GM23338 (cell line): ENCODE measurements at regions not wholly inside any gene's neighbourhood (a gene's known extent, or its start where the extent isn't known, plus 50 kb on each side); places are given as distances from the start of the nearest gene placed in this dataset.

Experiments used
- CREB1 ChIP-seq: fragments of 250-450 bp; sonication (Bioruptor Pico); IDR thresholded peaks from 2 replicates; pipeline ENCODE4 v1.5.0; 2020; ENCODE audit warnings: low read depth, mild to moderate bottlenecking, moderate library complexity
- CTCF ChIP-seq, 2 experiments: fragments of 200-600 bp in 1 of 2; sonication (generic) in 1 of 2; conservative IDR thresholded peaks; 2 replicates each; pipeline versions ENCODE4 v1.5.1 to v1.6.1; 2016 to 2017; ENCODE audit warnings: antibody characterized with exemption in 2 of 2, low read depth in 2 of 2, mild to moderate bottlenecking in 2 of 2, moderate library complexity in 1 of 2
- EZH2 ChIP-seq: fragments of 200-600 bp; sonication (generic); IDR thresholded peaks from one replicate; pipeline ENCODE4 v1.8.0; 2017; ENCODE audit warnings: antibody characterized with exemption, mild to moderate bottlenecking, low read depth; ENCODE audit not compliant: unreplicated experiment
- EZH2phosphoT487 ChIP-seq: fragments of 200-600 bp; sonication (generic); IDR thresholded peaks from one replicate; pipeline ENCODE4 v1.8.1; 2018; ENCODE audit warnings: antibody characterized with exemption; ENCODE audit not compliant: unreplicated experiment
- POLR2AphosphoS5 ChIP-seq: IDR thresholded peaks from 2 replicates; pipeline ENCODE4 v1.6.1; 2016; ENCODE audit warnings: antibody characterized with exemption, low read depth
- REST ChIP-seq: IDR thresholded peaks from one replicate; pipeline ENCODE4 v1.6.1; 2018; ENCODE audit warnings: antibody characterized with exemption; ENCODE audit not compliant: unreplicated experiment
- STAT1 ChIP-seq: IDR thresholded peaks from one replicate; pipeline ENCODE4 v1.6.1; 2016; ENCODE audit warnings: antibody characterized with exemption; ENCODE audit not compliant: unreplicated experiment
- TF ChIP-seq, protein P1 (sequence below): IDR thresholded peaks from 2 replicates; pipeline ENCODE4 v1.6.1; 2016; ENCODE audit warnings: antibody characterized with exemption

- TF ChIP-seq POLR2AphosphoS5, result no peak
- TF ChIP-seq CTCF (conservative IDR thresholded peaks at IDR 0.05; ENCODE audit: low read depth in 2 of 2), result no peak
- no peak for TF ChIP-seq CREB1 (CRISPR knock-in tag)
- no peak for TF ChIP-seq REST
- no peak for TF ChIP-seq EZH2
- no peak for TF ChIP-seq EZH2phosphoT487
- TF ChIP-seq, protein P1, sequence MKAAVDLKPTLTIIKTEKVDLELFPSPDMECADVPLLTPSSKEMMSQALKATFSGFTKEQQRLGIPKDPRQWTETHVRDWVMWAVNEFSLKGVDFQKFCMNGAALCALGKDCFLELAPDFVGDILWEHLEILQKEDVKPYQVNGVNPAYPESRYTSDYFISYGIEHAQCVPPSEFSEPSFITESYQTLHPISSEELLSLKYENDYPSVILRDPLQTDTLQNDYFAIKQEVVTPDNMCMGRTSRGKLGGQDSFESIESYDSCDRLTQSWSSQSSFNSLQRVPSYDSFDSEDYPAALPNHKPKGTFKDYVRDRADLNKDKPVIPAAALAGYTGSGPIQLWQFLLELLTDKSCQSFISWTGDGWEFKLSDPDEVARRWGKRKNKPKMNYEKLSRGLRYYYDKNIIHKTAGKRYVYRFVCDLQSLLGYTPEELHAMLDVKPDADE, result no peak
- TF ChIP-seq STAT1, result no peak
Observed at GRCh38 chr6:168161371-168161750, 82.3 kb upstream of the FRMD1 start.
